ENCODE measurements at regions not wholly inside any gene's neighbourhood (a gene's known extent, or its start where the extent isn't known, plus 50 kb on each side); places are given as distances from the start of the nearest gene placed in this dataset.

GRCh38 chr5:89233462-89233861, 350.5 kb upstream of the MEF2C start:
- DNase-seq, result no peak

- DNase-seq, result no peak
Measured at GRCh38 chr5:89232139-89232603, 349.2 kb upstream of the MEF2C start.

- no peak for DNase-seq
Measured at GRCh38 chr5:89230178-89230577, 347.2 kb upstream of the MEF2C start.

- no peak for DNase-seq
Measured at GRCh38 chr5:89229331-89230070, 346.5 kb upstream of the MEF2C start.

- no peak for DNase-seq
Measured at GRCh38 chr5:89228355-89228754, 345.4 kb upstream of the MEF2C start.

- DNase-seq, result no peak
Measured at GRCh38 chr5:89218364-89218763, 335.4 kb upstream of the MEF2C start.

GRCh38 chr5:89216606-89217005, 333.6 kb upstream of the MEF2C start:
- DNase-seq, result no peak

GRCh38 chr5:89213573-89213972, 330.6 kb upstream of the MEF2C start:
- DNase-seq, result no peak

- no peak for DNase-seq
Measured at GRCh38 chr5:89211836-89212235, 328.9 kb upstream of the MEF2C start.

- DNase-seq, result no peak
Measured at GRCh38 chr5:89208811-89209210, 325.8 kb upstream of the MEF2C start.

- no peak for DNase-seq
Measured at GRCh38 chr5:89208392-89208791, 325.4 kb upstream of the MEF2C start.

GRCh38 chr5:89204756-89205155, 321.8 kb upstream of the MEF2C start:
- DNase-seq, result no peak

GRCh38 chr5:89203611-89204010, 320.6 kb upstream of the MEF2C start:
- no peak for DNase-seq

- no peak for DNase-seq
Measured at GRCh38 chr5:89200899-89201298, 317.9 kb upstream of the MEF2C start.

- no peak for DNase-seq
Measured at GRCh38 chr5:89199306-89199705, 316.3 kb upstream of the MEF2C start.

- DNase-seq, result no peak
Measured at GRCh38 chr5:89191374-89191773, 308.4 kb upstream of the MEF2C start.

GRCh38 chr5:89190515-89191265, 307.7 kb upstream of the MEF2C start:
- no peak for DNase-seq

GRCh38 chr5:89187883-89188465, 305.0 kb upstream of the MEF2C start:
- no peak for DNase-seq

- DNase-seq, result no peak
Measured at GRCh38 chr5:89187268-89187667, 304.3 kb upstream of the MEF2C start.

GRCh38 chr5:89181546-89181945, 298.6 kb upstream of the MEF2C start:
- no peak for DNase-seq

- no peak for DNase-seq
Measured at GRCh38 chr5:89179731-89180130, 296.7 kb upstream of the MEF2C start.

GRCh38 chr5:89178541-89178940, 295.6 kb upstream of the MEF2C start:
- no peak for DNase-seq

GRCh38 chr5:89173528-89173927, 290.5 kb upstream of the MEF2C start:
- no peak for DNase-seq

GRCh38 chr5:89168766-89169165, 285.8 kb upstream of the MEF2C start:
- no peak for DNase-seq
